Spinal cord (tissue), 9 donors: ENCODE measurements at regions not wholly inside any gene's neighbourhood (a gene's known extent, or its start where the extent isn't known, plus 50 kb on each side); places are given as distances from the start of the nearest gene placed in this dataset.
A peak's percentile ranks its signal among the peaks of the same experiment; 100 is the strongest.
"Not testable (repeated sequence)": the region's sequence is repeated elsewhere in the genome, so short reads cannot be mapped to it uniquely, and the experiment has no call there.

Source experiments
- DNase-seq, 6 donors: peaks; one replicate each; pipeline versions ENCODE4 v3.0.0 to v3.0.0-alpha.2; 2013 to 2015; ENCODE audit warnings: low spot score in 6 of 6, low read depth in 4 of 6
- H3K27ac ChIP-seq: one replicate; pipeline ENCODE4 v1.5.1; 2013; ENCODE audit warnings: low read depth, low read length, control low read depth
- H3K27me3 ChIP-seq: one replicate; pipeline ENCODE4 v1.6.1; 2013; ENCODE audit warnings: low read length; ENCODE audit not compliant: control insufficient read depth, insufficient read depth
- H3K36me3 ChIP-seq: one replicate; pipeline ENCODE4 v1.6.1; 2013; ENCODE audit warnings: low read length; ENCODE audit not compliant: control insufficient read depth, insufficient read depth
- H3K4me1 ChIP-seq: one replicate; pipeline ENCODE4 v1.6.1; 2013; ENCODE audit warnings: low read length; ENCODE audit not compliant: control insufficient read depth, insufficient read depth
- H3K4me3 ChIP-seq: one replicate; pipeline ENCODE4 v1.5.1; 2013; ENCODE audit warnings: low read depth, low read length, control low read depth
- H3K9me3 ChIP-seq: one replicate; pipeline ENCODE4 v1.6.1; 2013; ENCODE audit warnings: low read length; ENCODE audit not compliant: control insufficient read depth, insufficient read depth
- WGBS: methylation state at CpG from one replicate; pipeline ENCODE4 v1.1.5; 2013; ENCODE audit warnings: missing lambda C conversion rate; ENCODE audit not compliant: insufficient coverage; 5-methylcytosine and 5-hydroxymethylcytosine counted together
- donor health status: healthy.

- H3K4me1 ChIP-seq = no peaks in the 10 kb centered on the region
- no peak overlapping the region for H3K4me3 ChIP-seq
- H3K27ac ChIP-seq = no peak overlapping the region
- no peaks in the 10 kb centered on the region for H3K36me3 ChIP-seq
- WGBS = 80% methylated on average over 3 of the region's 6 CpGs
- H3K27me3 ChIP-seq = no peaks in the 10 kb centered on the region
- H3K9me3 ChIP-seq = peaks cover 3% of the 10 kb centered on the region
- DNase-seq = peak in 1 of 6 donors; percentile 13
Observed at GRCh38 chr7:17434841-17435692, 136.6 kb downstream of the AHR start.

GRCh38 chr7:17436126-17436525 lies 137.7 kb downstream of the AHR start:
- Histone ChIP-seq H3K27ac (no peak overlapping the region), H3K4me3 (no peak overlapping the region), H3K27me3 (no peaks in the 10 kb centered on the region), H3K9me3 (peaks cover 3% of the 10 kb centered on the region), H3K4me1 (no peaks in the 10 kb centered on the region), H3K36me3 (no peaks in the 10 kb centered on the region)
- peak in 2 of 6 donors; percentile 2 to 4 for DNase-seq
- no CpG with 5 or more reads among the region's 2 CpGs for WGBS

- no CpG with 5 or more reads among the region's 1 CpG for WGBS
- H3K27ac ChIP-seq = no peak overlapping the region
- DNase-seq = no peak
- H3K36me3 ChIP-seq = no peaks in the 10 kb centered on the region
- no peak overlapping the region for H3K4me3 ChIP-seq
- no peaks in the 10 kb centered on the region for H3K27me3 ChIP-seq
- no peaks in the 10 kb centered on the region for H3K4me1 ChIP-seq
- peaks cover 3% of the 10 kb centered on the region for H3K9me3 ChIP-seq
Observed at GRCh38 chr7:17437586-17437985, 139.1 kb downstream of the AHR start.

- WGBS = 28% methylated on average over 2 of the region's 3 CpGs
- DNase-seq, H3K4me3 ChIP-seq, H3K9me3 ChIP-seq, H3K4me1 ChIP-seq, H3K27me3 ChIP-seq, H3K27ac ChIP-seq, H3K36me3 ChIP-seq: not testable (repeated sequence)
Observed at GRCh38 chr7:17440025-17440784, 141.8 kb downstream of the AHR start.

- Histone ChIP-seq H3K27me3 (no peaks in the 10 kb centered on the region), H3K9me3 (peaks cover 3% of the 10 kb centered on the region), H3K4me3 (no peak overlapping the region), H3K27ac (no peak overlapping the region), H3K4me1 (no peaks in the 10 kb centered on the region), H3K36me3 (no peaks in the 10 kb centered on the region)
- WGBS = no CpG with 5 or more reads among the region's 5 CpGs
- DNase-seq = no peak
Observed at GRCh38 chr7:17440831-17441230, 142.4 kb downstream of the AHR start.

GRCh38 chr7:17441557-17441956 lies 143.1 kb downstream of the AHR start:
- Histone ChIP-seq H3K36me3 (no peaks in the 10 kb centered on the region), H3K27ac (no peak overlapping the region), H3K4me1 (no peaks in the 10 kb centered on the region), H3K9me3 (peaks cover 3% of the 10 kb centered on the region), H3K4me3 (no peak overlapping the region), H3K27me3 (no peaks in the 10 kb centered on the region)
- no peak for DNase-seq

- Histone ChIP-seq H3K27ac (no peak overlapping the region), H3K9me3 (peaks cover 13% of the 10 kb centered on the region), H3K36me3 (no peaks in the 10 kb centered on the region), H3K4me1 (no peaks in the 10 kb centered on the region), H3K4me3 (no peak overlapping the region), H3K27me3 (no peaks in the 10 kb centered on the region)
- no CpG with 5 or more reads among the region's 2 CpGs for WGBS
- DNase-seq = no peak
Observed at GRCh38 chr7:17444151-17444550, 145.7 kb downstream of the AHR start.

- H3K4me1 ChIP-seq = no peaks in the 10 kb centered on the region
- H3K9me3 ChIP-seq = peaks cover 12% of the 10 kb centered on the region
- no peak overlapping the region for H3K4me3 ChIP-seq
- no CpG with 5 or more reads among the region's 1 CpG for whole genome bisulfite sequencing
- no peaks in the 10 kb centered on the region for H3K27me3 ChIP-seq
- no peaks in the 10 kb centered on the region for H3K36me3 ChIP-seq
- DNase-seq = no peak
- H3K27ac ChIP-seq = no peak overlapping the region
Observed at GRCh38 chr7:17444673-17445072, 146.2 kb downstream of the AHR start.

GRCh38 chr7:17446340-17446739 lies 147.9 kb downstream of the AHR start:
- 100% methylated on average over 4 of the region's 4 CpGs for WGBS
- Histone ChIP-seq H3K4me1 (no peaks in the 10 kb centered on the region), H3K27me3 (no peaks in the 10 kb centered on the region), H3K36me3 (no peaks in the 10 kb centered on the region), H3K27ac (no peak overlapping the region), H3K4me3 (no peak overlapping the region), H3K9me3 (peaks cover 10% of the 10 kb centered on the region)
- DNase-seq = no peak
